Psoas muscle (tissue), 7 donors: ENCODE measurements at regions not wholly inside any gene's neighbourhood (a gene's known extent, or its start where the extent isn't known, plus 50 kb on each side); places are given as distances from the start of the nearest gene placed in this dataset.

ENCODE experiments used
- ATAC-seq, 4 donors: fragments of 200-7000 bp; cut with Tn5 transposase; one replicate each; pipeline ENCODE4 v1.9.1; 2020; ENCODE audit warnings: moderate library complexity in 3 of 4, mild to moderate bottlenecking in 2 of 4
- DNase-seq, 2 donors: peaks; one replicate each; pipeline ENCODE4 v3.0.0-alpha.2; 2020
- H3K27ac ChIP-seq: fragments of 200-600 bp; one replicate; pipeline ENCODE4 v1.8.0; 2022
- H3K27me3 ChIP-seq, 3 donors: fragments of 200-600 bp in 1 of 3; one replicate each; pipeline versions ENCODE4 v1.6.1 to v1.8.0; 2013 to 2022; ENCODE audit warnings: low read length in 2 of 3, mild to moderate bottlenecking in 2 of 3, moderate library complexity in 1 of 3; ENCODE audit not compliant: insufficient read depth in 3 of 3
- H3K36me3 ChIP-seq, 2 donors: fragments of 200-600 bp in 1 of 2; one replicate each; pipeline versions ENCODE4 v1.6.1 to v1.8.0; 2013 to 2022; ENCODE audit warnings: low read depth in 1 of 2, mild to moderate bottlenecking in 1 of 2, moderate library complexity in 1 of 2; ENCODE audit not compliant: insufficient read depth in 1 of 2
- H3K4me1 ChIP-seq: fragments of 200-600 bp; one replicate; pipeline ENCODE4 v1.8.0; 2022
- H3K4me3 ChIP-seq: fragments of 200-600 bp; one replicate; pipeline ENCODE4 v1.8.0; 2022; ENCODE audit warnings: mild to moderate bottlenecking
- H3K9me3 ChIP-seq: fragments of 200-600 bp; one replicate; pipeline ENCODE4 v1.8.0; 2022
- CTCF ChIP-seq: fragments of 200-600 bp; IDR thresholded peaks from one replicate; pipeline ENCODE4 v1.8.0; 2022; ENCODE audit warnings: antibody characterized with exemption
- WGBS, 3 donors: extraction: QIAGEN DNeasy Blood & Tissue Kit; methylation state at CpG; one replicate each; pipeline versions ENCODE4 v1.1.6 to v1.1.7; 2013; 5-methylcytosine and 5-hydroxymethylcytosine counted together
- intact Hi-C, 2 donors: fragments of 100-400 bp; cut with DNase I; formaldehyde crosslinking; loops; one replicate each; pipeline versions ENCODE4 v1.11.0 to v1.14.2; 2022
- donor health status: healthy with polysubstance abuse.
- donor health status: DM: no; HTN: no; CAD: no; lungs with moderate emphysema.
- donor health status: Bipolar disorder and iron deficiency.
- donor health status: healthy.
- donor health status: DM: yes; HTN: yes; CAD: no.
- donor health status: DM: no; HTN: no; CAD: no.
- donor health status: DM: yes; HTN: yes; CAD: no.

GRCh38 chr10:9018195-9019173 is 964.0 kb downstream of the GATA3 start:
- H3K27ac ChIP-seq: no peak overlapping the region
- H3K9me3 ChIP-seq: no peaks in the 10 kb centered on the region
- H3K4me3 ChIP-seq: no peak overlapping the region
- intact Hi-C loops: no loop called here
- WGBS, 3 donors: 69 to 81% (median 71%) methylated on average over 7 of the region's 7 CpGs
- TF ChIP-seq CTCF: no peak
- H3K4me1 ChIP-seq: no peaks in the 10 kb centered on the region
- no peak for ATAC-seq
- no peaks in the 10 kb centered on the region for H3K27me3 ChIP-seq
- H3K36me3 ChIP-seq: no peaks in the 10 kb centered on the region
- DNase-seq: no peak

- intact Hi-C loops: no loop called here
- no peak overlapping the region for H3K4me3 ChIP-seq
- no peak for ATAC-seq
- no peaks in the 10 kb centered on the region for H3K36me3 ChIP-seq
- no peak overlapping the region for H3K27ac ChIP-seq
- no peak for TF ChIP-seq CTCF
- 66 to 72% (median 70%) methylated on average over 3 of the region's 3 CpGs for WGBS, 3 donors
- DNase-seq: no peak
- no peaks in the 10 kb centered on the region for H3K4me1 ChIP-seq
- no peaks in the 10 kb centered on the region for H3K9me3 ChIP-seq
- H3K27me3 ChIP-seq: no peaks in the 10 kb centered on the region
Observed at GRCh38 chr10:9023206-9023605, 968.7 kb downstream of the GATA3 start.

- H3K36me3 ChIP-seq: no peaks in the 10 kb centered on the region
- H3K27me3 ChIP-seq: no peaks in the 10 kb centered on the region
- WGBS, 3 donors: 66 to 72% (median 72%) methylated on average over 2 of the region's 2 CpGs
- H3K4me1 ChIP-seq: no peaks in the 10 kb centered on the region
- H3K4me3 ChIP-seq: no peak overlapping the region
- no peaks in the 10 kb centered on the region for H3K9me3 ChIP-seq
- DNase-seq (no peak), ATAC-seq (no peak)
- no peak for TF ChIP-seq CTCF
- H3K27ac ChIP-seq: no peak overlapping the region
- intact Hi-C loops: no loop called here
Observed at GRCh38 chr10:9024210-9024609, 969.7 kb downstream of the GATA3 start.

- TF ChIP-seq CTCF: no peak
- Histone ChIP-seq H3K36me3 (no peaks in the 10 kb centered on the region), H3K27ac (no peak overlapping the region), H3K4me1 (no peaks in the 10 kb centered on the region), H3K9me3 (no peaks in the 10 kb centered on the region), H3K27me3 (no peaks in the 10 kb centered on the region), H3K4me3 (no peak overlapping the region)
- no peak for DNase-seq
- intact Hi-C loops: no loop called here
- no peak for ATAC-seq
Observed at GRCh38 chr10:9028231-9028630, 973.7 kb downstream of the GATA3 start.
